ENCODE measurements at regions not wholly inside any gene's neighbourhood (a gene's known extent, or its start where the extent isn't known, plus 50 kb on each side); places are given as distances from the start of the nearest gene placed in this dataset.

DNA sequence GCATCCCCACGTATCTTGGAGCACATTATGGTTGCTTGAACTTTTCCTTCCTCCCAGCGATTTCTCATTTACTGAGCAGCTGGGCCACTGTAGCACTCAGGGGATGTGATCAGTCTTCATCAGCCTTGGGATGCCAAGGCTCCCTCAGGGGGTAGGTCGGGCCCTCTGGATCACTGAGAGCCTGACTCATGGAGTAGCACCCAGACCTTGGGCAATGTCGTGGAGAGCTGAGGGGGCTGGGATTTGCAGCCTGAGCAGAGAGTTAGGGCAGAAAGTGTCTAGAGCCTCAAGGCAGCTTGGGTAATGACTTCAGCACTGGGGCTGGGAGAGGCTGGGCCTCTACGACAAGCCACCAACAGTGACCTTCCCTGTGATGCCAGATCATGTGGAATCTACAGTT, 86.5 kb upstream of the CXCL12 start (continued):
- no peak for TF ChIP-seq GABPA (tag; conservative IDR thresholded peaks at IDR 0.05; ENCODE audit: low read depth)
- TF ChIP-seq PHF21A (IDR thresholded peaks at IDR 0.05; ENCODE audit: borderline replicate concordance, low read depth): no peak

DNA sequence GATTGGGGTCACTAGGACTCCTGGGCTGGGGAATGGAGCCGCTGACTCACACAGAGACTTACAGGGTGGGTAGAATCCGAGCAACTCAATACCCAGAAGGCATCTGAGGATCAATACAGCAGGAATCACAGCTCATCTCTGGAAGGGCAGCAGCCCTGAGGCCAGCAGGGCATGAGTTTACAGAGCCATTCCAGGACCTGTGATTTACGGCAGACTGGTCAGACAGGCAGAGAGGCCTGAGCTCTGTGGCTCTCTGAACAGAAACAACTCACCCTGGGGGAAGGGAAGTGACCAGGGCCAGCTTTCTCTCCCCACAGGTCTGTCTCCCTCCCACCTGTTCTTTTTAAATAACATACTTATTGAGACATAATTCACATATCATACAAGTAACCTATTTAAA, 88.2 kb upstream of the CXCL12 start:
- no peak overlapping the region for H3K4me3 ChIP-seq

DNA sequence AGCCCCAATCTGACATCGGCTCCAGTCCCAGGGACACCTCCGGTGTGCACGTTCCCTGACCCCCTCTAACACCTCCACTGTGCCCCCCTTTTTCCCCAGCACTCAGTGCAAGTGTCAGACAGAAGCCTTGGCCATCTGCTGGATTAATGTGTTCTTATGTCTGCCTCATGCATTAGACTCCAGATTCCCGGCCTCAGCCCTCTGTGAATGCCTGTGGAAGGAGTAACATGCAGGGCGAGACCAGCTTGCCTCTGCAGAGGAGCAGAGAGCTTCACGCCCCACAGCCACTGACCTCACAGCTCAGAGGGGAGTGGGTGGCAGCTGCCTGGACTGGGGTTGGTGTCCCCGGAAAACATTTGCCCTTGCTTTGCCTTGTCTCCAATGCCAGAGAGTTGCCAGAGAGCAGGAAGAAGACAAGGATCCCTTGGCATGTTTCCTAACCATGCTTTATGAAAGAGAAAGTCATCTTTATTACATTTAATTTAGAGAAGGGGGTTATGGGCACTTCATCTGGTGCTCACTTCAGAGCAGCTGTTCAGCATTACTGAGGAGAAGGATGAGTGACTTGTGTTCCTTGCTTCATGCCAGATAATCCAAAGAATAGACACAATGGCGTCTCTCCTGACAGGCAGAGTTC, 91.6 kb upstream of the CXCL12 start:
- in situ Hi-C loops (cut with MboI): no loop called here
- no peak overlapping the region for H3K4me3 ChIP-seq
- no peak for ATAC-seq
- FAIRE-seq: no peak
- no peak for DNase-seq (ENCODE audit: extremely low read depth in 1 of 4, low spot score in 3 of 4)
- WGBS (ENCODE audit: insufficient coverage, low coverage, missing lambda C conversion rate): 23% methylated on average over 8 of the region's 8 CpGs
- BruUV-seq (replicated peaks): no TSS peak
- intact Hi-C loops (cut with micrococcal nuclease): no loop called here
- no peak overlapping the region for H3K9ac ChIP-seq (ENCODE audit: insufficient read depth in 1 of 2, low read depth in 2 of 2, low read length in 2 of 2)
- ChIA-PET POLR2A (interaction anchor here (0.6 kb wide), 1 partner anchor 19 kb away, joined by 4 read pairs; no protein-coding TSS in a partner anchor), CTCF (ENCODE audit: low intra/inter-chr PET ratio) (no interaction called here)
- H3K4me1 ChIP-seq (replicated peaks in 1 of 2; ENCODE audit: control insufficient read depth in 2 of 2, insufficient read depth in 2 of 2, low read length in 2 of 2): peaks cover 5 to 23% of the 10 kb centered on the region in 2 experiments; a peak in 4 of 5 replicates
- no peaks in the 10 kb centered on the region for H3K9me3 ChIP-seq (replicated peaks; ENCODE audit: control insufficient read depth, insufficient read depth, low read depth, low read length)
- no peak overlapping the region for H3K4me2 ChIP-seq (ENCODE audit: insufficient read depth, low read length)
- no peaks in the 10 kb centered on the region for H3K9me1 ChIP-seq (ENCODE audit: control insufficient read depth, insufficient read depth, low read length)
- no peak overlapping the region for H2AFZ ChIP-seq (ENCODE audit: low read depth, low read length)
- H3K79me2 ChIP-seq (ENCODE audit: control insufficient read depth, insufficient read depth, low read length): no peaks in the 10 kb centered on the region
- no peaks in the 10 kb centered on the region for H3K27me3 ChIP-seq (ENCODE audit: control insufficient read depth in 2 of 2, insufficient read depth in 2 of 2, low read length in 2 of 2)
- H4K20me1 ChIP-seq (replicated peaks; ENCODE audit: control insufficient read depth, insufficient read depth, low read length): no peaks in the 10 kb centered on the region
- H3K36me3 ChIP-seq (ENCODE audit: control insufficient read depth, insufficient read depth, low read length): no peaks in the 10 kb centered on the region
- no peak overlapping the region for H3K27ac ChIP-seq (ENCODE audit: extremely low read depth, low read depth, low read length)
- TF ChIP-seq TCF7 (IDR thresholded peaks at IDR 0.05; ENCODE audit: borderline replicate concordance): no peak
- TF ChIP-seq, protein P1, sequence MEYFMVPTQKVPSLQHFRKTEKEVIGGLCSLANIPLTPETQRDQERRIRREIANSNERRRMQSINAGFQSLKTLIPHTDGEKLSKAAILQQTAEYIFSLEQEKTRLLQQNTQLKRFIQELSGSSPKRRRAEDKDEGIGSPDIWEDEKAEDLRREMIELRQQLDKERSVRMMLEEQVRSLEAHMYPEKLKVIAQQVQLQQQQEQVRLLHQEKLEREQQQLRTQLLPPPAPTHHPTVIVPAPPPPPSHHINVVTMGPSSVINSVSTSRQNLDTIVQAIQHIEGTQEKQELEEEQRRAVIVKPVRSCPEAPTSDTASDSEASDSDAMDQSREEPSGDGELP (CRISPR knock-in tag; IDR thresholded peaks at IDR 0.05; ENCODE audit: borderline replicate concordance): no peak
- TF ChIP-seq JUN (IDR thresholded peaks at IDR 0.05; ENCODE audit: borderline replicate concordance, low read depth, low read length): no peak
- TF ChIP-seq JUN (CRISPR knock-in tag; IDR thresholded peaks at IDR 0.05; ENCODE audit: borderline replicate concordance): no peak
- no peak for TF ChIP-seq TAF7 (tag; IDR thresholded peaks at IDR 0.05)
- no peak for TF ChIP-seq MXI1 (IDR thresholded peaks at IDR 0.05; ENCODE audit: low read depth, low read length)
- TF ChIP-seq BRF1 (IDR thresholded peaks at IDR 0.05; ENCODE audit: borderline replicate concordance, extremely low read depth, insufficient read length): no peak
- TF ChIP-seq KDM5B (IDR thresholded peaks at IDR 0.05; ENCODE audit: insufficient replicate concordance, low read depth, low read length): no peak
- no peak for TF ChIP-seq SMAD2 (IDR thresholded peaks at IDR 0.05; ENCODE audit: low read depth, low read length)
- TF ChIP-seq MED1 (CRISPR knock-in tag; IDR thresholded peaks at IDR 0.05; ENCODE audit: borderline replicate concordance): no peak
- TF ChIP-seq SMARCA5 (IDR thresholded peaks at IDR 0.05): no peak

More for the DNA sequence above, 88.2 kb upstream of the CXCL12 start:
- FAIRE-seq (no peak), ATAC-seq (no peak), DNase-seq (ENCODE audit: extremely low read depth in 1 of 4, low spot score in 3 of 4) (no peak)
- H3K4me1 ChIP-seq (replicated peaks in 1 of 2; ENCODE audit: control insufficient read depth in 2 of 2, insufficient read depth in 2 of 2, low read length in 2 of 2): peaks cover 0 to 14% of the 10 kb centered on the region in 2 experiments; a peak in 2 of 5 replicates
- in situ Hi-C loops (cut with MboI): no loop called here
- H3K27ac ChIP-seq (ENCODE audit: extremely low read depth, low read depth, low read length): no peak overlapping the region
- no peaks in the 10 kb centered on the region for H3K9me3 ChIP-seq (replicated peaks; ENCODE audit: control insufficient read depth, insufficient read depth, low read depth, low read length)
- H3K4me2 ChIP-seq (ENCODE audit: insufficient read depth, low read length): no peak overlapping the region
- no peaks in the 10 kb centered on the region for H3K9me1 ChIP-seq (ENCODE audit: control insufficient read depth, insufficient read depth, low read length)
- CTCF ChIA-PET (ENCODE audit: low intra/inter-chr PET ratio): no interaction called here
- H3K79me2 ChIP-seq (ENCODE audit: control insufficient read depth, insufficient read depth, low read length): no peaks in the 10 kb centered on the region
- H3K36me3 ChIP-seq (ENCODE audit: control insufficient read depth, insufficient read depth, low read length): no peaks in the 10 kb centered on the region
- no peak overlapping the region for H3K9ac ChIP-seq (ENCODE audit: insufficient read depth in 1 of 2, low read depth in 2 of 2, low read length in 2 of 2)
- 4% methylated on average over 3 of the region's 3 CpGs for WGBS (ENCODE audit: insufficient coverage, low coverage, missing lambda C conversion rate)
- POLR2A ChIA-PET: interaction anchor here (1.2 kb wide), 1 partner anchor 33 kb away, joined by 3 read pairs; no protein-coding TSS in a partner anchor
- no TSS peak for BruUV-seq (replicated peaks)
- H3K27me3 ChIP-seq (ENCODE audit: control insufficient read depth in 2 of 2, insufficient read depth in 2 of 2, low read length in 2 of 2): peaks cover 0 to 9% of the 10 kb centered on the region in 2 experiments; a peak in 3 of 5 replicates
- TF ChIP-seq ELF2 (CRISPR knock-in tag; IDR thresholded peaks at IDR 0.05): no peak
- peak; percentile 4 for TF ChIP-seq MEIS2 (IDR thresholded peaks at IDR 0.05; ENCODE audit: partially characterized antibody)
- no peak for TF ChIP-seq ZBED1 (IDR thresholded peaks at IDR 0.05)
- no peak for TF ChIP-seq SMAD3 (CRISPR knock-in tag; conservative IDR thresholded peaks at IDR 0.05)
- H2AFZ ChIP-seq (ENCODE audit: low read depth, low read length): no peak overlapping the region
- H4K20me1 ChIP-seq (replicated peaks; ENCODE audit: control insufficient read depth, insufficient read depth, low read length): no peaks in the 10 kb centered on the region
- intact Hi-C loops (cut with micrococcal nuclease): no loop called here

Measured in K562 (cell line).